ENCODE measurements at regions not wholly inside any gene's neighbourhood (a gene's known extent, or its start where the extent isn't known, plus 50 kb on each side); places are given as distances from the start of the nearest gene placed in this dataset.

DNA sequence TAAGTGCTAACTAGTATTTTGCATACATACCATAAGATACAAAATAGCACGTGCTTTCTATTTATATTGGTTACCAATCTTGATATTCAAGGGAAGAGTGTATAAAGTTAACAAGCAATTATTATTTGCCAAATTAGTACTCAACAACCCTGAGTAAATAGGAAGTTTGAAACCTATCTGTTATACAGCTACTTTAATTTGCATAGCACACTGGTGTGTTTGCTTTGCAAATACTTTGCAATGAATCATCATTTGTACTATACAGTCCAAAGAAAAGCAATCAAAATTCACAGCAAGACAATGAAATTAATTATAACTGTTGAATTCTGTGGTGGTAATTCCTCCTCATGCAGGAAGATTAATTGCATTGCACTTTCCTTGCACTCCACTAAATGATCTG, 469.1 kb downstream of the PRKD1 start:
- TF ChIP-seq, protein P1, sequence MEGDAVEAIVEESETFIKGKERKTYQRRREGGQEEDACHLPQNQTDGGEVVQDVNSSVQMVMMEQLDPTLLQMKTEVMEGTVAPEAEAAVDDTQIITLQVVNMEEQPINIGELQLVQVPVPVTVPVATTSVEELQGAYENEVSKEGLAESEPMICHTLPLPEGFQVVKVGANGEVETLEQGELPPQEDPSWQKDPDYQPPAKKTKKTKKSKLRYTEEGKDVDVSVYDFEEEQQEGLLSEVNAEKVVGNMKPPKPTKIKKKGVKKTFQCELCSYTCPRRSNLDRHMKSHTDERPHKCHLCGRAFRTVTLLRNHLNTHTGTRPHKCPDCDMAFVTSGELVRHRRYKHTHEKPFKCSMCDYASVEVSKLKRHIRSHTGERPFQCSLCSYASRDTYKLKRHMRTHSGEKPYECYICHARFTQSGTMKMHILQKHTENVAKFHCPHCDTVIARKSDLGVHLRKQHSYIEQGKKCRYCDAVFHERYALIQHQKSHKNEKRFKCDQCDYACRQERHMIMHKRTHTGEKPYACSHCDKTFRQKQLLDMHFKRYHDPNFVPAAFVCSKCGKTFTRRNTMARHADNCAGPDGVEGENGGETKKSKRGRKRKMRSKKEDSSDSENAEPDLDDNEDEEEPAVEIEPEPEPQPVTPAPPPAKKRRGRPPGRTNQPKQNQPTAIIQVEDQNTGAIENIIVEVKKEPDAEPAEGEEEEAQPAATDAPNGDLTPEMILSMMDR (IDR thresholded peaks at IDR 0.05): no peak
- TF ChIP-seq POLR2A (IDR thresholded peaks at IDR 0.05) (no peak), POLR2AphosphoS5 (IDR thresholded peaks at IDR 0.05) (no peak)

Measured in suprapubic skin (tissue), 4 donors.